ENCODE measurements at regions not wholly inside any gene's neighbourhood (a gene's known extent, or its start where the extent isn't known, plus 50 kb on each side); places are given as distances from the start of the nearest gene placed in this dataset.

DNA sequence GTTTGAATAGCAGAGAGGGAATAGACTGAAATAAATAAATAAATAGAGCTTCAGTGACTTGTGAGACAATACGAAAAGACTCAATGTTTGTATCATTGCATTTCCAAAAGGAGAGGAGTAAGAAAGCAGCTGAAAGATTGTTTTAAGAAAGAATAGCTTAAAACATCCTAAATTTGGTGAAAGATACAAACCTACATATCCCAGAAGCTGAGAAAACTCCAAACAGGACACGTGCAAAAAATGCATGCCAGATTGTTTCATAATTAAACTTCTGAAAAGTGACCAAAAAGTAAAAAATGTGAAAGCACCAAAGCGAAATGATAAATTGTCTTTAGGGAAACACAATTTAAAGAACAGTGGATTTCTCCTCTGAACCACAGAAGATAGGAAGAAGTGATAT, 711.0 kb downstream of the AACS start:
- TF ChIP-seq CTCF (conservative IDR thresholded peaks at IDR 0.05) = no peak
- no peak for TF ChIP-seq EZH2 (IDR thresholded peaks at IDR 0.05; ENCODE audit: low read depth)
